ENCODE measurements at regions not wholly inside any gene's neighbourhood (a gene's known extent, or its start where the extent isn't known, plus 50 kb on each side); places are given as distances from the start of the nearest gene placed in this dataset.
A peak's percentile ranks its signal among the peaks of the same experiment; 100 is the strongest.

- no peak for FAIRE-seq
- ATAC-seq = no peak
- Histone ChIP-seq H3K36me3 (ENCODE audit: control insufficient read depth, insufficient read depth, low read length) (no peaks in the 10 kb centered on the region), H4K20me1 (replicated peaks; ENCODE audit: control insufficient read depth, insufficient read depth, low read length) (no peaks in the 10 kb centered on the region), H3K4me2 (ENCODE audit: insufficient read depth, low read length) (no peak overlapping the region), H3K27ac (ENCODE audit: extremely low read depth, low read depth, low read length) (no peak overlapping the region), H2AFZ (ENCODE audit: low read depth, low read length) (no peak overlapping the region), H3K4me1 (replicated peaks in 1 of 2; ENCODE audit: control insufficient read depth in 2 of 2, insufficient read depth in 2 of 2, low read length in 2 of 2) (peaks cover 0 to 36% of the 10 kb centered on the region in 2 experiments; a peak in 4 of 5 replicates), H3K79me2 (ENCODE audit: control insufficient read depth, insufficient read depth, low read length) (no peaks in the 10 kb centered on the region), H3K4me3 (no peak overlapping the region), H3K9me3 (replicated peaks; ENCODE audit: control insufficient read depth, insufficient read depth, low read depth, low read length) (no peaks in the 10 kb centered on the region; the same call in 1 of the 2 replicates), H3K9ac (ENCODE audit: insufficient read depth in 1 of 2, low read depth in 2 of 2, low read length in 2 of 2) (no peak overlapping the region), H3K27me3 (ENCODE audit: control insufficient read depth in 2 of 2, insufficient read depth in 2 of 2, low read length in 2 of 2) (no peaks in the 10 kb centered on the region), H3K9me1 (ENCODE audit: control insufficient read depth, insufficient read depth, low read length) (no peaks in the 10 kb centered on the region)
- no peak for DNase-seq (ENCODE audit: extremely low read depth in 1 of 4, low spot score in 3 of 4)
- intact Hi-C loops (cut with micrococcal nuclease) = no loop called here
- ChIA-PET POLR2A (interaction anchor here (1.8 to 2.4 kb wide), 2 partner anchors 8 to 10 kb away, joined by 3 to 8 read pairs; no protein-coding TSS in a partner anchor), CTCF (ENCODE audit: low intra/inter-chr PET ratio) (no interaction called here)
- in situ Hi-C loops (cut with MboI) = no loop called here
- no TSS peak for BruUV-seq (replicated peaks)
- TF ChIP-seq SPI1 (IDR thresholded peaks at IDR 0.05; ENCODE audit: borderline replicate concordance, low read depth, low read length) = no peak
- no peak for TF ChIP-seq SREBF2 (CRISPR knock-in tag; IDR thresholded peaks at IDR 0.05)
- no peak for TF ChIP-seq SMAD4 (CRISPR knock-in tag; conservative IDR thresholded peaks at IDR 0.05)
- peak; percentile 93 for TF ChIP-seq FOXJ2 (tag; IDR thresholded peaks at IDR 0.05)
- no peak for TF ChIP-seq PRDM10 (IDR thresholded peaks at IDR 0.05; ENCODE audit: partially characterized antibody)
- TF ChIP-seq XRCC3 (IDR thresholded peaks at IDR 0.05) = no peak
- no peak for TF ChIP-seq PYGO2 (tag; IDR thresholded peaks at IDR 0.05)
- TF ChIP-seq ZNF740 (CRISPR knock-in tag; IDR thresholded peaks at IDR 0.05) = no peak
- TF ChIP-seq ZNF740 (tag; IDR thresholded peaks at IDR 0.05) = no peak
- TF ChIP-seq ATF3 (IDR thresholded peaks at IDR 0.05) = peak; percentile 59
- no peak for TF ChIP-seq ATF3 (CRISPR knock-in tag; conservative IDR thresholded peaks at IDR 0.05)
- TF ChIP-seq CBFB (CRISPR knock-in tag; IDR thresholded peaks at IDR 0.05) = no peak
- TF ChIP-seq USF1 (CRISPR knock-in tag; IDR thresholded peaks at IDR 0.05) = no peak
- TF ChIP-seq RFX1 (IDR thresholded peaks at IDR 0.05) = peak; percentile 69
- 0 out of 2 replicates have a peak, but pooled peaks have one; percentile 17 for TF ChIP-seq CTBP1 (IDR thresholded peaks at IDR 0.05; ENCODE audit: borderline replicate concordance)
- no peak for TF ChIP-seq ZNF143 (CRISPR knock-in tag; IDR thresholded peaks at IDR 0.05)
- TF ChIP-seq L3MBTL2 (IDR thresholded peaks at IDR 0.05) = 0 out of 2 replicates have a peak, but pooled peaks have one; percentile 21
- no peak for TF ChIP-seq SAFB (IDR thresholded peaks at IDR 0.05; ENCODE audit: borderline replicate concordance, low read depth, low read length)
Observed at GRCh38 chr20:22918286-22918983, 116.7 kb upstream of the SSTR4 start.

All from K562 (cell line).